Stimulated activated CD4-positive, alpha-beta T cell treated with anti-CD3 and anti-CD28 coated beads, TNF-alpha, amount 100 ng/mL, for 1 hour (primary cell): ENCODE measurements at regions not wholly inside any gene's neighbourhood (a gene's known extent, or its start where the extent isn't known, plus 50 kb on each side); places are given as distances from the start of the nearest gene placed in this dataset.
A peak's percentile ranks its signal among the peaks of the same experiment; 100 is the strongest.

Experiments used
- DNase-seq, 3 donors: peaks; one replicate each; pipeline ENCODE4 v3.0.0-alpha.2; 2020; ENCODE audit warnings: low read depth in 3 of 3, low spot score in 1 of 3

DNA sequence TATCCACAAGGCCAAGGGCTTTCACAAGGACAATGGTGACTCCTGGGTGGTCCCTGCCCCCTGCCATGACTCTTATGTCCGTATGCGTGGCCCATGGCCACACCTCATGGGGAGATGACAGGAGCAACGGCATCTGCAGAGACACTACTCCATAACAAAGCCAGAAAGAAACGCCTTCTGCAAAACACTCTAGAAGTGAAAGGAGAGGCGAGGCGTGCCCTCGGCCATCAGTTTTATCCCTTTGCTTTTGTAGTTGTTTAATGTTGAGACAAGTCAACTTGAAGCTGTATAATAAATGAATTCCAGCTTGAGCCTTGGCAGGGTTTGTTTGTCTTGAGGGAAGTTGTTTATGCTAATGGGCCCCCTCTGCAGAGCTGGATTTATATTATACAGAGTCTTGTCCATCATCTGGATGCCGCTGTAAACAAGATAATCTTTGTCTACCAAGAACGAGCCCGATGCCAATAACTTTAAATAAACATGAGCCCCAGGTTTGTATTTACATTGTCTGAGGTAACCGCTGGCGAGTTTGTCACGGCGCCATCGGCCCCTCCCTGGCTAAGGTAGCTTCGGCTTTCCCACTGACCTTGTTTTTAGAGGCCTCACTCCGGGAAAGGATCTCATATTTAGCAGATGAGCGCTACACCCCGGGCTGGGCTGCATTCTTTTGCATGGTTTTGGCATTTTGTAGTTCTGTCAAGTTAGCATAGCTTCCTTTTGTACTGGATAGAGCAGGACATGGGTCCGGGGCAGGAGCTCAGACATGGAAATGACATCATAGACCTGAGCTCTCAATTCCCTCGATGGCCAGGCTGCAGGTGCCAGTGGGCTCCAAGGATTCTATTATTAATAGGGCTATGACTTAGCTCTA lies 165.3 kb downstream of the ERCC6L2 start:
- no peak for DNase-seq

DNA sequence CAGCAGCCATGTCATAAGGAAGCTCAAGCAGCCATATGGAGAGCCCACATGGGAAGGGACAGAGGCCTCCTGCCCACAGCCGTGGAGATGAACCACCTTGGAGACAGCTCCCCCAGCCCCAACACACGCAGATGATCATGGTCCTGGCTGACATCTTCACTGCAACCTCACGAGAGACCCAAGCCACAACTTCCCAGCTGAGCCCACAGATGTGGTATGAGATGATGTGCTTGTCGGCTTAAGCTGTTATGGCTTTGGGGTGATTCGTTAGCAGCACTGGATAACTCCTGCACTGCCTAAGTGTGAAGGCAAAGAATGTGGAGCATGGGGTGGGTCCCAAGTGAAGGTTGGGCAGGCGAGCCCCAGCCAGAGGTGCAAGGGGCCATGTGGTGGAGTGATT lies 163.4 kb downstream of the ERCC6L2 start:
- DNase-seq, result no peak

DNA sequence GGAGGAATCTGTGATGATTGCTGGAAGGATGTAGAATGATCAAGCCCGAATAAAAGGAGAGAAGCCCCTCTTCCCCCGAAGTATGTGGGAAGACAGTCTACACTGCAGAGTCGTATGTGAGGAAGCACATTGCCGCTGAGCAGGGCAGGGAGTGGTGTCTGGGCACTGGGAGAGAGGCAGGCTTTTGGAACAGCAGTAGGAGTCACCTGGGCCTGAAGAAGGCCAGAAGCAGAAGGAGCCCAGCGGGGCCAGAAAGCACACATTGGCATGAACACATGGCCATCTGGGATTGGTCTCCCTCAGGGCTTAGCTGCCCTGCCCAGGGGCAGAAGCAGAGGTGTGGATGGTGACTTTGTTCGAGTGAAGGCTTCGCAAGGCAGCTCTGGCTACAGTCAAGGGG lies 162.8 kb downstream of the ERCC6L2 start:
- no peak for DNase-seq

DNA sequence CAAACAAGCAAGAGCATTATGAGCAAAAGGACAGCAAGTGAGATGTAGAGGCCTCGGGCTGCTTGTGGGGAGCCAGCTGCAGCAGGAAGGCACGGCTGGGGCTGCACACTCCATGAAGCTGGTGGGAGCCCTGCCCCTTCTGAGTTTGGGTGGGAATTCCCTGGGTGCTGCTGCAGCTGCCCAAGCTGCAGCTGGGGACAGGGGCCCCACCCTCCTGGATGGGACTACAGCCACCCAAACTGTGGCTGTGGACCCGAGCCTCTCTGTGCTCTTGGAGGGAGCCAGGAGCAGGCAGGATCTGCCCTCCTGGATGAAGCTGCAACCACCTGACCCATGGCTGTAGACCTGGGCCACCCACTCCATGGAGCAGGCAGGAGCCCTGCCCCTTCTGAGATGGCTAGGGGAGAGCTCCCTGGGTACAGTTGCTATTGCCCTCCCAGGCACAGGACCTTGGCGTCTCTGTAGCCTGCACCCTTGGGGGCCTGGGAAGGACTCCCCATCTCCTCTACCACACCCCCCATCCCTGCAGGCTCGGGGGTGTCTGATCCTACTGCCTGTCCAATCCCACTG lies 159.1 kb downstream of the ERCC6L2 start:
- no peak for DNase-seq

DNA sequence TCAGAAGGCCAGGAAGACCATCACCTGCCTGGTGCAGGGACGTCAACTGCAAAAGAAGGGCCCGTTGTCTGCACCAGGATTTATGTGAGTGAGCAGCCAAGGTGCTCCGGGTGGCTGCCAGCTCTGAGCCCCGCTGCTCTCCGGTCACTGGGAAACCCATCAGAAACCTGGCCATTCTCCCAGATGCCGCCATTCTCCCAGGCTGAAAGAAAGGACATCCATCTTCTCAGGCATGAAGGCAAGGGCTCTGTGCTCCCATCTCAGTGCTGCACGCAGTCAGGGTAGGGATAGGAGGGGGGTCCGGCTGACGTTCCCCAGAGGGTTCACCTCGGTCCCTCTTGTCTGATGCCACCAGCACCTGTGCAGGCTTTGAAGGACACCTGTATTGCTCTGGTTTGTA lies 158.4 kb downstream of the ERCC6L2 start:
- DNase-seq, result no peak

DNA sequence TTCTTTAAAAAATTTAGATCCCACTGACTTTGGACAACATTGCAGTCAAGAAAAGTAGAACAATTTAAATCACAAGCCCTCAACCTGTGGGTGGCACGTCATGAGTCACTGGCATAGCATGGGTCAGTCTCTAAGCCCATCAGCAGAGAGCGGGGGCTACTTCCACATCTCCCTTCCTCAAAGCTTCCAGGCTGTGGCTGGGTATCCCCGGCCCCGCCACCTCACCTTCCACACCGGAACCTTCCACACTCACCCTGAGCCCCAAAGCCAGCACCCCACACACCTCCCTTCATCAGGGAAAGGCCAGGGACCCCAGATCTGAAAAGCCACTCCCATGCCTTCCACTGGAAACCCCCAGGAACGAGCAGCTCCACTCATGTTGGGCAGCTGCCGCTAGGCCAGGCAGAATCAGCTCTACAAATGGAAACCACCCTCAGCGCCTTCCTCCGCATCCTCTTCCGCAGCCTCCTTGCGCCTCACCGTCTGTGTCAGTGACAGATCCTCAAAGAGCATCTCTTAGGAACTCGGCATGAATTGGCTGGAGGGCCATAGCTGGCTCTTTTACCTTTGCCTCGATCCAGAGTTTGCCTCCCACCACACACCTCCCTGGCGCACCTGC lies 156.5 kb downstream of the ERCC6L2 start:
- no peak for DNase-seq

DNA sequence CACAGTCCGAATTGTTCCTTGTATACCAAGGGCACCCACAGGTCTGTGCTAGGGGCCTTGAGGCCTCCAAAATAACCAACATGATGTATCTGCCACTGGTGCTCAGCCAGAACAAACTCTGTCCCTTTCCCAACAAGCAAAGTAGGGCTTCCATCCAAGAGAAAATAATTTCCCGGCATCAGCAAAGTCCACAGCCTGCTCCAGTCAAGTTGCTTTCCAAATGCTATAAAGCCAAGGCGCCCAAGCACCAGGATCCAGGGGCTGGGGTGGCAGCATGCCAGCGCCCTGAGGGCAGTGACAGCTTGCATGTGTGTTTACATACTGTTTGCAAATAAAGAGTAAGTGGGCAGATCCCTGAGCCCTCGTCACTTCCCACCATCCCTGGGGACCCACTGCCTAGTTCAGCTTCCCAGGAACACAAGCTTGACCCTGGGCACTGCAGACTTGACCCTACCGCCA lies 155.9 kb downstream of the ERCC6L2 start:
- no peak for DNase-seq

DNA sequence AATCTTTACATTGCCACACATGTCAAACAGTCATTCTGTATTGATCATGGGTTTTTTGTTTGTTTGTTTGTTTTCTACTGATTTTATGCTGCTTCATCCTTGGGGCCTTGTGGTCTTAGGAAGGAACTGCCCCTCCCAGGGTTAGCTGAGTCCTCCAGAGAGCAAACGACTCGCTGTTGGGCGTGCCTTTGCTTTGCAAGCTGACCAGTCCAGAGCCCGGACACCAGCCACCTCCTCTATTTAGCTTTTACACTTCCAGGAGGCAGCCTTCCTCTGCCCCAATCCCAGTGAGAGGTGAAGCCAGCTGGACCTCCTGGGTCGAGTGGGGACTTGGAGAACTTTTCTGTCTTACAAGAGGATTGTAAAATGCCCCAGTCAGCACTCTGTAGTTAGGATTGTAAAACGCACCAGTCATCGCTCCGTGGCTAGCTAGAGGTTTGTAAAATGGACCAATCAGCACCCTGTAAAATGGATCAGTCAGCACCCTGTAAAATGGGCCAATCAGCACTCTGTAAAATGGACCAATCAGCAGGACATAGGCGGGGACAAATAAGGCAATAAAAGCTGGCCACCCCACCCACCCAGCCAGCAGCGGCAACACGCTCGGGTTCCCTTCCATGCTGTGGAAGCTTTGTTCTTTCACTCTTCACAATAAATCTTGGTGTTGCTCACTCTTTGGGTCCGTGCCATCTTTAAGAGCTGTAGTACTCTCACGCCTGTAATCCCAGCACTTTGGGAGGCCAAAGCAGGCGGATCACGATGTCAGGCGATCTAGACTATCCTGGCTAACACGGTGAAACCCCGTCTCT lies 154.4 kb downstream of the ERCC6L2 start:
- DNase-seq, result no peak

DNA sequence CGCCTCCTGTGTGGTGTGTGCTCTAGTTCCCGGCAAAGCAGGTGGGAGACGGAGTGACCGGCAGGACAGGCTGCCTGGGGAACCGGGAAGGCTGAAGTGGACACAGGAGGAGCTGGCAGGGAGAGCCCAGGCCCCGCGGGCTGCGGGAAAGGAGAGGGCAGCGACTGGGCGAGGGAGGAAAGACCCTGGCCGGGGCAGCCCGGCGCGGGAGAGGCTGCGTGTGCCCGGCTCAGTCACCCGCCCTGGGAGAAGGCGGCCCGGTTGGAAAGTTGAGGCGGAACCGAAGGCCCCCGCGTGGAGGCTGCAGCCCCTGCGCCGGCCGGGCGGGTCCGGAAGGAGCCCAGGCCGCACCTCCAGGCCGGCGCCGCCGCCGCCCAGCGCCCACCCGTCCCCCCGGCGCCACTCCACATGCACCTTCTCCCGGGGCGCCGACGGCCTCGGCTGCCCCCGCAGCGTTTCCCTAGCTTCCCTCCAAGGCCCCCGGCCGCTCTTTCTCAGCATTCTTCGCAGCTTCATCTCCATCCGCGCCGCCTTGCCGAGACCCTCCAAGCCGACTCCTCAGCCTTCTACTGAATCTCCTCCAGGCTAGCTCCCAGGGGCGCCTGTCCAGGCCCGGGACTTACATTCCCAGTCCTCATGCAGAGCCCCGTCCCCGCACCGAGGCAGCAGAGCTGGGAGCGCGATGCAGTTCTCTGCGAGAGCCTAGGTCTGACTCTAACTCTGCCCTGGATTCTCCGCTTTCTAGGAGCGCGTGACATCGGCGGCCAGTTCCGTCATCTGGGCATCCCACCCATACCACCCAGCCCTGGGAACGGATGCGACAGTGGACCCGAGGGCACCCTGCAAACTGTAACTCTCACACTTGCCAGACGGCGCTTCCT lies 152.0 kb downstream of the ERCC6L2 start:
- DNase-seq, result no peak

DNA sequence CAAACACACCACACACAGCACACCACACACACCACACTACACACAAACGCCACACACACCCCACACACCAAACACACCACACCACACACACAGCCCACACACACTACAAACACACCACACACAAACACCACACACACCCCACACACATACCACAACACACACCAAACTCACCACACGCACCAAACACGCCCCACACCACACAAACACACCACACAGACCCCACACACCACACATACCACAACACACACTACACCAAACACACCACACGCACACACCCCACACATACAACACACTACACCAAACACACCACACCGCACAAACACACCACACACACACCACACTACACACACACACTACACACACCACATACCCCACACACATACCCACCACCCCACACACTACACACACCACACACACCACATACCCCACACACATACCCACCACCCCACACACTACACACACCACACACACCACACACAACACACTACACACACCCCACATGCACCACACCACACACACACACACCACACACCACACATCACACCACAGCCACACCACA lies 151.2 kb downstream of the ERCC6L2 start:
- DNase-seq, result no peak

DNA sequence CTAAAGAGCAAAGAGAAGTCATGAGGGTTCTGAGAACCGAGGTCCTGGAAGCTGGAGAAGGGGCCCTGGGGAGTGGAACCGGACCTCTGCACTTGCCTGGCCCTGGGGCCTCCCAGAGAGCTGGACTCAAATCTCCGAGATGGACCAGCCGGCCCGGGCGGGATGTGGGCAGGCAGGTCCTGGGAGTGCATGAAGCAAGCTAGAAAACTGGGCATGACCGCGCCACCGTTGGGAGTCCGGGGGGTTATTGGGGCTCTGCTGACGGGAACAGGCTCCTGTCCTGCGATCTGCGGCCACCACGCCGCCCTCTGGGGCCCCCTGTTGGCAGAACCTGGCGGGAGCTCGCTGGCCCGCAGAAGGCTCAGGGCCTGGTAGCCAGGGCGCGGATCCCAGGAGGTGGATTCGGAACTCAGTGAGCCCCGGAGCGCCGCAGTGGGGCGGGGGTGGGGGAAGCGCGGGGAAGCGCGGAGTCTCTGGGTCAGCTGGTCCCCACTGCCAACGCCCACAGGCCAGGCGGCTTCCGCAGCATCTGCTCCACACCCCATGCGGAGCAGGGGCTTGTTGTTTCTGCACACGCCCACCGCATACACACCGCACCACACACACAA lies 150.6 kb downstream of the ERCC6L2 start:
- no peak for DNase-seq

DNA sequence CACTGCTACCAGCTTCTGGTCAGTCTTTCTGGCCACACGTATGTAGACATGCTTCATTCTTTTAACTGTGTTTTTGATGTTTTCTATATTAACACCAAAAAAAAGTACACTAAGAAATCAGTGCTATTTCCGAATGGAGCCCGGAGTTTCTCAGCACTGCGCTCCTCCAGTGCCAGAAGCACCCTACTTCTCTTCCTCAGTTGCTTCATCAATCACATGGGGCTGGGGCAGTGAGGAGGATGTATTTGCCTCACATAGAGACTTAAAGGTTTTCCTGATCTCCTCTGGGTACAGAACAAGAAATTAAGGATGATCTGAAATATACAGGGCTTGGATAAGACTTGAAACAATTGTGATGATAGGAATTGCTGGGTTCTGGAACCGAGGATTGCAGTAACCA lies 148.0 kb downstream of the ERCC6L2 start:
- no peak for DNase-seq

DNA sequence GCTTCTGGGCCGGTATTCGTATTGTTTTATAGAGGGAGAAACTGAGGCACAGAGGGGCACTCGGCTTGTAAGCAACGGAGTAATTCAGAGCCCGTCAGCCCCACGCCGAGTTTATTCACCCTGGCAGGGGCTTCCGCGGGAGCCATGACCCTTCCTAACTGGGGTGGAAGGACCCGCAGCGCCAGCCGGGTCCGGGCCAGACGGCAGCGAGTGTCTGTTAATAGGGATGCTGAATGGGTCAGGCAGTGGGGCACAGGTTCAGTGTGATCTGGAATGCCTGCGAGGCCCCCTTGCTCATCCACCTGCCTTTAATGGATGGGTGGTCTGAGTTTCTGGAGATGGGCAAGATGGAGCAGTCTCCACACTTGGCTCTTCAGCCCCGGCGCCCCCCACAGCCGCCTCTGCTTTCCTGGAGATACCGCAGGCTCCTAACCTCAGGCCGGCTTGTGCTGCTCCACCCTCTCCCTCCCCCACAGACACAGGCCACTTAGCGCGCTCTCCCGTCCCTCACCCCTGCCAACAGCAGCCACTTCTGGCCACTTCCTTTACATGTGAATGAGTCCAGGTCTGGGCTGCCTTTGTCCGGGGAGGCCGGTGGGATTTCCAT lies 147.1 kb downstream of the ERCC6L2 start:
- no peak for DNase-seq

DNA sequence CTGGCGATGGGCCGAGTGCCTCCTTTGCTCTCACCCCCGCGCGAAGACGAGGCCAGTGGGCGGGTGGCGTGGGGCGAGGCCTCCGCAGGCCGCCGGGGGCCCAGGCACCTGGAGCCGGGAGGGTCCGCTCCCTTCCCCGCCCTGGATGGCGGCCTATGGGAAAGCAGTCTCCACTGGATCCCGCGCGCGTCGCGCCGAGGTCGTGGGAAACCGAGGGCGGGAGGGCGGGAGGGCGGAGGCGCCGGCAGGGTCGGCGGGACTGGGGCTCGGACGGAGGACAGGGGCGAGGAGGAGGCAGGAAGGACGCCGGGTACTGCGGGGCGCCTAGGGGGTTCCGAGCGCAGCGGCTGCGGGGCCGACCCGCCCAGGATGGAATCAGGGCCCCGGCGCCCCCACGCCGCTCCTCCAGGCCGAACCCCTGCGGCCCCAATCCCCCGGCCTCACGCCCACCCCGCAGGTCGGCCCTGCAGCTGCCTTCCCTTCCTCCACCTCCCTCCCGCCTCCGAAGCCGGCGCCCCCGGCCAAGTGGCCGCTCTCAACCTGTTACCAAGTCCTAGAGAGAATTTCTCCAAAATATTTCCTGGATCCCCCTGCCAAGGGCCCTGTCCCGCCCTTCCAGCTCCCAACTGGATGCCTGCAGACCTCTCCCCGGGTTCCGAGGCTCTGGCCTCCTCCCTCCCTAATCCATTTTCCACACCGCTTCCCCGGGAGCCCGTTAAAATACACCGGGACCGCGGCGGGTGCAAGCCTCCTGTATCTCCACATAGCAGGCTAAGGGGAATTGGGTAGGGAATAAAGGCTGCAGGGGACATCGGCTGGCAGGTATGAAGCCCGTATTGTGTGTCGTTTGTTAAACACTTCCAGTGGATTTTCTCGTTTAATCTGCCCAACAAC lies 146.3 kb downstream of the ERCC6L2 start:
- DNase-seq, result peak in 1 of 3 donors; percentile 8

DNA sequence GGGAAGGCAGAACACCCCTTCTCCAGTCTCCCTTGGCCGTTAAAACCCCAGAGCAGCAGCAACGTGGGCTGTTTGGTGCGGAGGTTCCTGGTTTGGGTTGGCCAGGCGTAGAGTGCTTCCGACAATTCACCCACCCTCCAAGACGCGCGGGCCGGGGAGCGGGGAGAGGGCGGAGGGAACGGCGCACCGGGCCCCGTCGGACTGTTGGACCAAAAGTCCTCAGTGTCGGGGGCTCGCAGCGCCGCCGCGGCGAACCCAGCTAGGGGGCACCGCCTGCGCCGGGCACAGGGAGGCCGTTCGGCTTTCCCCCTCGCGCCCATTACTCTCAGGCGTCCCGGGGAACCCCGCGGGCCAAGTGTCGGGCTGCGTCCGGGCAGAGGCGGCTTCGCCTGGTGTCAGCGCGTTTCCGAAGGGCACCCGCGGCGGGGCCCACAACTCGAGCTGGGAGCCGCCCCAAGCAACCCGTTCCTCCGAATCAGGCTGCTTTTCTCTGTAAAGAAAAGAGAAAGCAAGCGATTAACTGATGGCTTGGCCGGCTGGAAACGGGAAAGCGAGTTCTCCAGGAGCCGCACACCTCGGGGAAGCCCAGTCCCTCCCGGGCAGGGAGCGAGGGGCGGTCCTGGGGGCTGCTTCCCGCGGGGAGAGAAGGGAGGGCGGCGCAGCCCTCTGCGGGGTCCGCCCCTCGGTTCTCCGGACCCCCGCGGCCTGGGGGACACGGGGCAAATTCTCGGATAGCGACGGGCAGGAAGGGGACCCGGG lies 145.5 kb downstream of the ERCC6L2 start:
- peak in 1 of 3 donors; percentile 35 for DNase-seq

DNA sequence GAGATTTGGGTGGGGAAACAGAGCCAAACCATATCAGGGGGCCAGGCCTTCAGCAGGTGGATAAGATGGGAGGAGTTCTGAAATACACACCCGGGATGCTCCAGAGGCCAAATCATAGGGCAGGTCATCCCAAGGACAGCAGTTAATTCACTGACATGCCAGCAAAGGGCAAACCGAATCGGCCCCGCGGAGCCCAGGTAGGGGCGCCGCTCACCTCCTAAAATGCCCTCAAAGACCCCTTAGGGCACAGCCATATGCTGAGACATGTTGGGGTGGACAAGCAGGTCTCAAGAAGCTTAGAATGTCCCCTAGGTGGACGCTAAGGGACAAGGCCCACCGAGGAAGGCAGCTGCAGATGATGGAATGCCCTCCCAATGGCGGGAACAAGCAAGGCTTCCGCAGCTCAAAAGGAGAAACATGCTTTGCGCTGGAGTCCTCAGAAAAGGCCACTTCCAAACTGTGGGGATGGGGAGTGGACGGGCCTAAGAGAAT lies 144.9 kb downstream of the ERCC6L2 start:
- no peak for DNase-seq
